Mucosa of rectum (tissue), 2 donors: ENCODE measurements at regions not wholly inside any gene's neighbourhood (a gene's known extent, or its start where the extent isn't known, plus 50 kb on each side); places are given as distances from the start of the nearest gene placed in this dataset.

Experiments used
- H3K27ac ChIP-seq, 2 donors: one replicate each; pipeline ENCODE4 v1.7.0; 2013; ENCODE audit warnings: inconsistent platforms in 2 of 2, low read depth in 2 of 2, low read length in 2 of 2
- H3K27me3 ChIP-seq, 2 donors: one replicate each; pipeline ENCODE4 v1.7.0; 2013; ENCODE audit warnings: low read length in 2 of 2; ENCODE audit not compliant: control insufficient read depth in 2 of 2, insufficient read depth in 2 of 2
- H3K36me3 ChIP-seq, 2 donors: one replicate each; pipeline ENCODE4 v1.7.0; 2013; ENCODE audit warnings: low read length in 2 of 2; ENCODE audit not compliant: control insufficient read depth in 2 of 2, insufficient read depth in 2 of 2
- H3K4me1 ChIP-seq, 2 donors: one replicate each; pipeline ENCODE4 v1.7.0; 2013; ENCODE audit warnings: low read length in 2 of 2, mild to moderate bottlenecking in 1 of 2; ENCODE audit not compliant: control insufficient read depth in 2 of 2, insufficient read depth in 2 of 2
- H3K4me3 ChIP-seq, 2 donors: one replicate each; pipeline ENCODE4 v1.7.0; 2013; ENCODE audit warnings: low read length in 2 of 2
- H3K9ac ChIP-seq, 2 donors: one replicate each; pipeline ENCODE4 v1.7.0; 2013; ENCODE audit warnings: low read length in 2 of 2, low read depth in 1 of 2, mild to moderate bottlenecking in 1 of 2
- H3K9me3 ChIP-seq, 2 donors: one replicate each; pipeline ENCODE4 v1.7.0; 2013; ENCODE audit warnings: low read length in 2 of 2; ENCODE audit not compliant: control insufficient read depth in 2 of 2
- donor health status: healthy.
- donor health status: Normal muscosa, but diverticular disease.

DNA sequence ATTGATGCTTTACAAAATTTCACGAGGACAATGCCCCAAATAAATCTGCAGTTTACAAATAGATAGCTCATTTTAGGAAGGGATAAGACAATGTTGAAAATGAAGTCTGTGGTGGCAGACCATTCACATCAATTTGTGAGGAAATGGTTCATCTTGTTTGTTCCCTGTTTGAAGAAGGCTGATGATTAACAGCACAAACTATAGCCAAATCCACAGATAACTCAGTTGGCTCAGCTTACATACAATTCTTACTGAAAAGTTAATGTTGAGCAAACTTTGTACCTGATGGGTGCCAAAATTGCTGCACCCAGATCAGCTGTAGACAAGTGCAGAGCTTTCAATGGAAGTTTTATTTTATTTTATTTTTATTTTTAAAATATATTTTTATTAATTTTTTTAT is 763.9 kb downstream of the DOK5 start:
- no peak overlapping the region for H3K9ac ChIP-seq
- H3K36me3 ChIP-seq = no peaks in the 10 kb centered on the region
- H3K9me3 ChIP-seq = no peaks in the 10 kb centered on the region
- no peak overlapping the region for H3K27ac ChIP-seq
- no peaks in the 10 kb centered on the region for H3K4me1 ChIP-seq
- no peak overlapping the region for H3K4me3 ChIP-seq
- no peaks in the 10 kb centered on the region for H3K27me3 ChIP-seq

GRCh38 chr20:55232647-55233046 is 757.3 kb downstream of the DOK5 start:
- Histone ChIP-seq H3K9ac (no peak overlapping the region), H3K4me1 (no peaks in the 10 kb centered on the region), H3K36me3 (no peaks in the 10 kb centered on the region), H3K4me3 (no peak overlapping the region), H3K27me3 (no peaks in the 10 kb centered on the region), H3K9me3 (no peaks in the 10 kb centered on the region), H3K27ac (no peak overlapping the region)

GRCh38 chr20:55229451-55229850 is 754.1 kb downstream of the DOK5 start:
- H3K4me1 ChIP-seq = no peaks in the 10 kb centered on the region

GRCh38 chr20:55216525-55217242 is 741.3 kb downstream of the DOK5 start:
- H3K27me3 ChIP-seq = no peaks in the 10 kb centered on the region
- no peak overlapping the region for H3K9ac ChIP-seq
- H3K9me3 ChIP-seq = no peaks in the 10 kb centered on the region
- H3K4me1 ChIP-seq = no peaks in the 10 kb centered on the region
- no peak overlapping the region for H3K27ac ChIP-seq
- H3K4me3 ChIP-seq = no peak overlapping the region
- H3K36me3 ChIP-seq = no peaks in the 10 kb centered on the region

More at GRCh38 chr20:55229451-55229850, 754.1 kb downstream of the DOK5 start:
- Histone ChIP-seq H3K27me3 (no peaks in the 10 kb centered on the region), H3K9me3 (no peaks in the 10 kb centered on the region), H3K9ac (no peak overlapping the region), H3K4me3 (no peak overlapping the region), H3K27ac (no peak overlapping the region), H3K36me3 (no peaks in the 10 kb centered on the region)

DNA sequence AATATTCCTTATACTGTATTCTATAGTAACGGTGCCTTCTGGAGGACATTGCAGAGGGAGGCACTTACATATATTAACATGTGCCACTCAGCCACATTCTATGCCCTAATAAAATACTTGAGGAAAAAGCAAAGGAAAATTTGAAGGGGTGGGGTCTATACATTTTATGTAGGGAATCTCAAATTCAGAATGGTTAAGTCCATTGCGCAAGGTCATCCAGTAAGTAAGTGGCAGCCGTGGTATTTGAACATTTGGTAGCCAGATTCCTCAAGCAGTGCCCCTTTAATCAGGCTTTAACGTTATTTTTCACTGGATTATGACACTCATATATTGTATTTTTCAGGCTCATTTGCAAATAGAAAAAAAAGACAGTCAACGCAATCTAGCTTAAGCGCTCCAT is 738.3 kb downstream of the DOK5 start:
- Histone ChIP-seq H3K9ac (no peak overlapping the region), H3K9me3 (no peaks in the 10 kb centered on the region), H3K27ac (no peak overlapping the region), H3K4me3 (no peak overlapping the region), H3K27me3 (no peaks in the 10 kb centered on the region), H3K36me3 (no peaks in the 10 kb centered on the region), H3K4me1 (no peaks in the 10 kb centered on the region)

DNA sequence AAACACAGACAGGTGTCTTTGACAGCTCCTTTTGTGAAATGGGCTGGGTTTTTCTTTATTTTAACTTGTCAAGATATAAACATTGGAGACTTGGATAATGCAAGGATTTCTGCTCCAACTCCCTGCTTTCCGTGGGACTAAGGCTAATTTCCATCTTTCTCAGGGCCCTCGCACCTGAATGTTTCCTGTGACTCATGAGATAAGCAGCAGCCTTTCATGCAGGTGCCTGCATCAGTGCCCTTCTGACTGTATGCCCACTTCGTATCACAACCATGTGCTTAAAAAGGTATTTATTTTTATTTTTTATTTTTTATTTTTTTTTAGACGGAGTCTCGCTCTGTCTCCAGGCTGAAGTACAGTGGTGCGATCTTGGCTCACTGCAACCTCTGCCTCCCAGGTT is 736.1 kb downstream of the DOK5 start:
- no peak overlapping the region for H3K9ac ChIP-seq
- no peak overlapping the region for H3K27ac ChIP-seq
- H3K27me3 ChIP-seq = no peaks in the 10 kb centered on the region
- H3K4me3 ChIP-seq = no peak overlapping the region
- no peaks in the 10 kb centered on the region for H3K9me3 ChIP-seq
- no peaks in the 10 kb centered on the region for H3K4me1 ChIP-seq
- no peaks in the 10 kb centered on the region for H3K36me3 ChIP-seq

DNA sequence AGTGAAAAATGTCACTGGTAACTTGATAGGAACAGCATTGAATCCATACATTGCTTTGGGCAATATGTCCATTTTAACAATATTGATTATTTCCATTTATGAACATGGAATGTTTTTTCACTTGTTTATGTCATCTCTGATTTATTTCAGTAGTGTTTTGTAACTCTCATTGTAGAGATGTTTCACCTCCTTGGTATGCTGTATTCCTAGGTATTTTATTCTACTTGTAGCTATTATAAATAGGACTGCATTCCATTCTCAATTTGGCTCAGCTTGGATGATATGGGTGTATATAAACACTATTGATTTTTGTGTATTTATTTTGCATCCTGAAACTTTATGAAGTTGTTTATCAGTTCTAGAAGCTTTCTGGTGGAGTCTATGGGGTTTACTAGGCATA is 730.3 kb downstream of the DOK5 start:
- Histone ChIP-seq H3K36me3 (no peaks in the 10 kb centered on the region), H3K9ac (no peak overlapping the region), H3K9me3 (no peaks in the 10 kb centered on the region), H3K27ac (no peak overlapping the region), H3K4me1 (no peaks in the 10 kb centered on the region), H3K4me3 (no peak overlapping the region), H3K27me3 (no peaks in the 10 kb centered on the region)

DNA sequence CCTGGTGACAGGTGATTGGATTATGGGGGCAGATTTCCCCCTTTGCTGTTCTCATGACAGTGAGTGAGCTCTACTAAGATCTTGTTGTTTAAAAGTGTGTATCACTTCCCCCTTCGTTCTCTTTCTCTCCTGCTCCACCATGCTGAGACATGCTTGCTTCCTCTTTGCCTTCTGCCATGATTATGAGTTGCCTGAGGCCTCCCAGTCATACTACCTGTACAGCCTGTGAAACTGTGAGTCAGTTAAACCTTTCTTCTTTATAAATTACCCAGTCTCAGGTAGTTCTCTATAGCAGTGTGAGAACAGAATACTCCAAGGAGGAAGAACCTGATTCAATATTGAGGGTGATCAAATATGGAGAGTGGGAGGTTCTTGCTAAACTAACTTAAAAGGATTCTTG is 724.9 kb downstream of the DOK5 start:
- Histone ChIP-seq H3K27ac (no peak overlapping the region), H3K4me3 (no peak overlapping the region), H3K9ac (no peak overlapping the region), H3K9me3 (no peaks in the 10 kb centered on the region), H3K27me3 (no peaks in the 10 kb centered on the region), H3K4me1 (no peaks in the 10 kb centered on the region), H3K36me3 (no peaks in the 10 kb centered on the region)

DNA sequence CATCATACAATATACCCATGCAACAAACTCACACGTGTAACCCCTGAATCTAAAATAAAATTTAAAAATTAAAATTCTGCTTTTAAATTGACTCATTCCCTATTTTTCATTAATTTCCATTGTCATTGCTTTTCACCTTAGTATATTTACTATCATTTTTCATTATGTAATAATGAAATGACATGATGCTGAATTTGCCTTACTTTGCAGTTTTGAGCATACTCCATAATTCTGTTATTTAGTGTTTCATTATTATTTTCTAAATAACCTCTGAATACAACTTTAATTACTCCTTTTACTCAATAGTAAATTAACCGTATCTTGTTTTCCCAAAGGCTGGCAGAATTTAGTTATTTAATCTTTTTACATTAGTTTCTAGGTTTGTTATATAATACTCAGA is 719.6 kb downstream of the DOK5 start:
- no peaks in the 10 kb centered on the region for H3K9me3 ChIP-seq
- H3K27ac ChIP-seq = no peak overlapping the region
- no peaks in the 10 kb centered on the region for H3K36me3 ChIP-seq
- H3K4me1 ChIP-seq = no peaks in the 10 kb centered on the region
- no peak overlapping the region for H3K9ac ChIP-seq
- H3K27me3 ChIP-seq = no peaks in the 10 kb centered on the region
- H3K4me3 ChIP-seq = no peak overlapping the region

GRCh38 chr20:55186228-55186627 is 710.8 kb downstream of the DOK5 start:
- Histone ChIP-seq H3K4me3 (no peak overlapping the region), H3K27ac (no peak overlapping the region), H3K9me3 (no peaks in the 10 kb centered on the region), H3K36me3 (no peaks in the 10 kb centered on the region), H3K9ac (no peak overlapping the region), H3K4me1 (no peaks in the 10 kb centered on the region), H3K27me3 (no peaks in the 10 kb centered on the region)

- Histone ChIP-seq H3K9ac (no peak overlapping the region), H3K4me3 (no peak overlapping the region), H3K9me3 (no peaks in the 10 kb centered on the region), H3K4me1 (peaks cover 0 to 2% of the 10 kb centered on the region in 2 donors), H3K27me3 (no peaks in the 10 kb centered on the region), H3K27ac (no peak overlapping the region), H3K36me3 (no peaks in the 10 kb centered on the region)
Measured at GRCh38 chr20:55175081-55175480, 699.7 kb downstream of the DOK5 start.
